MM.1S (cell line): ENCODE measurements at regions not wholly inside any gene's neighbourhood (a gene's known extent, or its start where the extent isn't known, plus 50 kb on each side); places are given as distances from the start of the nearest gene placed in this dataset.

Experiments
- DNase-seq: peaks from one replicate; pipeline ENCODE4 v3.0.0-alpha.2; 2015
- H2AFZ ChIP-seq: fragments of 300-600 bp; sonication (generic); 2 replicates; pipeline ENCODE4 v1.6.0; 2016; ENCODE audit warnings: antibody characterized with exemption, low read length
- H3F3A ChIP-seq: fragments of 300-600 bp; sonication (generic); 2 replicates; pipeline ENCODE4 v1.6.1; 2016; ENCODE audit warnings: mild to moderate bottlenecking, antibody characterized with exemption, low read length, moderate library complexity, mixed read lengths; ENCODE audit not compliant: insufficient read depth
- H3K27ac ChIP-seq: fragments of 300-600 bp; sonication (generic); 2 replicates; pipeline ENCODE4 v1.5.1; 2016; ENCODE audit warnings: mild to moderate bottlenecking, low read length
- H3K27me3 ChIP-seq: fragments of 300-600 bp; sonication (generic); replicated peaks from 2 replicates; pipeline ENCODE4 v1.6.0; 2016; ENCODE audit warnings: low read length; ENCODE audit not compliant: insufficient read depth
- H3K36me3 ChIP-seq: fragments of 300-600 bp; sonication (generic); replicated peaks from 2 replicates; pipeline ENCODE4 v1.6.1; 2016; ENCODE audit warnings: mild to moderate bottlenecking, low read length, mixed read lengths; ENCODE audit not compliant: insufficient read depth
- H3K4me1 ChIP-seq: fragments of 300-600 bp; sonication (generic); 2 replicates; pipeline ENCODE4 v1.6.1; 2016; ENCODE audit warnings: low read length, mixed read lengths
- H3K4me2 ChIP-seq: fragments of 300-600 bp; sonication (generic); 2 replicates; pipeline ENCODE4 v1.6.0; 2016; ENCODE audit warnings: low read depth, low read length
- H3K4me3 ChIP-seq: fragments of 300-600 bp; sonication (generic); 2 replicates; pipeline ENCODE4 v1.5.1; 2016; ENCODE audit warnings: low read length, mixed read lengths
- H3K79me2 ChIP-seq: fragments of 300-600 bp; sonication (generic); 2 replicates; pipeline ENCODE4 v1.6.1; 2016; ENCODE audit warnings: mixed run types, low read length, mixed read lengths
- H3K9ac ChIP-seq: fragments of 300-600 bp; sonication (generic); 2 replicates; pipeline ENCODE4 v1.6.1; 2016; ENCODE audit warnings: low read length, mixed read lengths
- H3K9me2 ChIP-seq: fragments of 300-600 bp; sonication (generic); replicated peaks from 2 replicates; pipeline ENCODE4 v1.6.1; 2016; ENCODE audit warnings: mild to moderate bottlenecking, low read length, mixed read lengths; ENCODE audit not compliant: insufficient read depth
- H3K9me3 ChIP-seq: fragments of 300-600 bp; sonication (generic); replicated peaks from 2 replicates; pipeline ENCODE4 v1.6.1; 2016; ENCODE audit warnings: mild to moderate bottlenecking, low read length, mixed read lengths; ENCODE audit not compliant: insufficient read depth
- H4K20me1 ChIP-seq: fragments of 300-600 bp; sonication (generic); 2 replicates; pipeline ENCODE4 v1.6.1; 2016; ENCODE audit warnings: mild to moderate bottlenecking, low read length, moderate library complexity, mixed read lengths; ENCODE audit not compliant: insufficient read depth
- CTCF ChIP-seq: fragments of 300-600 bp; sonication (generic); IDR thresholded peaks from 2 replicates; pipeline ENCODE4 v1.5.1; 2016; ENCODE audit warnings: antibody characterized with exemption, low read length, mixed read lengths
- EZH2 ChIP-seq: fragments of 300-600 bp; sonication (generic); optimal IDR thresholded peaks from 2 replicates; pipeline ENCODE3; 2017; ENCODE audit warnings: low read depth, mild to moderate bottlenecking, antibody characterized with exemption, low read length, mixed read lengths
- EZH2phosphoT487 ChIP-seq: fragments of 300-600 bp; sonication (generic); IDR thresholded peaks from 2 replicates; pipeline ENCODE4 v1.6.1; 2018; ENCODE audit warnings: antibody characterized with exemption, low read length

- TF ChIP-seq CTCF (no peak), EZH2phosphoT487 (no peak), EZH2 (no peak)
- H3K9ac ChIP-seq = no peak overlapping the region
- H3K4me1 ChIP-seq = no peaks in the 10 kb centered on the region
- H4K20me1 ChIP-seq = no peaks in the 10 kb centered on the region
- DNase-seq = no peak
- H3F3A ChIP-seq = no peaks in the 10 kb centered on the region
- no peaks in the 10 kb centered on the region for H3K79me2 ChIP-seq
- H3K9me2 ChIP-seq = no peaks in the 10 kb centered on the region
- no peaks in the 10 kb centered on the region for H3K9me3 ChIP-seq
- H3K36me3 ChIP-seq = no peaks in the 10 kb centered on the region
- H3K27me3 ChIP-seq = no peaks in the 10 kb centered on the region
- no peak overlapping the region for H3K27ac ChIP-seq
- no peak overlapping the region for H3K4me3 ChIP-seq
- H3K4me2 ChIP-seq = no peak overlapping the region
- H2AFZ ChIP-seq = no peak overlapping the region
Measured at GRCh38 chr5:161219816-161220215, 326.7 kb downstream of the GABRB2 start.

GRCh38 chr5:161216877-161217276 lies 329.6 kb downstream of the GABRB2 start:
- H3K9me3 ChIP-seq = no peaks in the 10 kb centered on the region
- no peaks in the 10 kb centered on the region for H3F3A ChIP-seq
- no peaks in the 10 kb centered on the region for H3K4me1 ChIP-seq
- no peak overlapping the region for H3K4me3 ChIP-seq
- no peaks in the 10 kb centered on the region for H3K9me2 ChIP-seq
- no peak overlapping the region for H3K4me2 ChIP-seq
- no peaks in the 10 kb centered on the region for H3K27me3 ChIP-seq
- no peak for DNase-seq
- H3K36me3 ChIP-seq = no peaks in the 10 kb centered on the region
- no peak overlapping the region for H3K9ac ChIP-seq
- TF ChIP-seq EZH2phosphoT487 = no peak
- no peak for TF ChIP-seq CTCF
- no peak for TF ChIP-seq EZH2
- no peaks in the 10 kb centered on the region for H4K20me1 ChIP-seq
- H3K27ac ChIP-seq = no peak overlapping the region
- no peak overlapping the region for H2AFZ ChIP-seq
- no peaks in the 10 kb centered on the region for H3K79me2 ChIP-seq

GRCh38 chr5:161212123-161212712 lies 334.3 kb downstream of the GABRB2 start:
- H3F3A ChIP-seq = no peaks in the 10 kb centered on the region
- H3K27ac ChIP-seq = no peak overlapping the region
- H3K79me2 ChIP-seq = no peaks in the 10 kb centered on the region
- no peaks in the 10 kb centered on the region for H3K27me3 ChIP-seq
- DNase-seq = no peak
- no peak overlapping the region for H3K4me2 ChIP-seq
- H4K20me1 ChIP-seq = no peaks in the 10 kb centered on the region
- no peak overlapping the region for H3K4me3 ChIP-seq
- TF ChIP-seq CTCF (no peak), EZH2 (no peak), EZH2phosphoT487 (no peak)
- H3K9me2 ChIP-seq = no peaks in the 10 kb centered on the region
- H2AFZ ChIP-seq = no peak overlapping the region
- no peaks in the 10 kb centered on the region for H3K36me3 ChIP-seq
- H3K9ac ChIP-seq = no peak overlapping the region
- H3K4me1 ChIP-seq = no peaks in the 10 kb centered on the region
- H3K9me3 ChIP-seq = no peaks in the 10 kb centered on the region
